ENCODE measurements at regions not wholly inside any gene's neighbourhood (a gene's known extent, or its start where the extent isn't known, plus 50 kb on each side); places are given as distances from the start of the nearest gene placed in this dataset.

DNA sequence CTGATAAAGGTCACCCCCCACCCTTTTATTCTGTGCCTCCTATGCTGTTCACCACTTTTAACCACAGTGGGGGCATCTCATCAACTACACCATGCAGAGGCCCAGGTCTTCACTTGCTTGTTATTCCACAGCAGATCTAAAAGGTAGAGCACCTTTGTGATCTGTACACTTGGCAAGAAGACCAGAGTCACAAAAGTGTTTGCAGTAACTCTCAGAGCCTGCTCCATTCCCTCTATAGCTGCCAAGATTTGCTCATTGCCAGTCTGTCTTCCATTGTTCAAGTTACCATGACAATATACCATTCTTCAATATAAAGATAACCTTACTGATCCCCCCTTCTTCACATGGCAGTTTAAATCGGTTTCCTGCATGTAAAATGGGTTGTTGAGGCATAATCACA, 180.0 kb downstream of the TOX3 start:
- RAD21 ChIA-PET (ENCODE audit: low non-redundant PET in 1 of 2, low total read pairs in 2 of 2, uncharacterized antibody in 2 of 2, unreplicated experiment in 2 of 2): no interaction called here
- Histone ChIP-seq H3K27ac (ENCODE audit: low read depth, low read length) (no peak overlapping the region), H3K9me3 (ENCODE audit: control insufficient read depth in 1 of 2, insufficient read depth in 1 of 2, low read depth in 1 of 2, low read length in 2 of 2) (peaks cover 11 to 24% of the 10 kb centered on the region in 2 experiments; a peak in 2 of 4 replicates), H3K27me3 (ENCODE audit: insufficient read depth, low read length) (no peaks in the 10 kb centered on the region), H3K4me2 (ENCODE audit: low read length) (no peak overlapping the region), H2AFZ (ENCODE audit: low read depth, low read length, poor library complexity, severe bottlenecking) (no peak overlapping the region), H3K9me2 (ENCODE audit: insufficient read depth) (no peaks in the 10 kb centered on the region), H3K9ac (ENCODE audit: low read length) (no peak overlapping the region), H4K20me1 (ENCODE audit: insufficient read depth) (no peaks in the 10 kb centered on the region), H3K36me3 (ENCODE audit: control insufficient read depth in 1 of 2, insufficient read depth in 2 of 2, low read length in 2 of 2) (no peaks in the 10 kb centered on the region), H3K79me2 (ENCODE audit: insufficient read depth, low read length) (no peaks in the 10 kb centered on the region), H3K4me1 (ENCODE audit: control insufficient read depth in 1 of 2, insufficient read depth in 2 of 2, low read length in 2 of 2) (no peaks in the 10 kb centered on the region), H3K4me3 (replicated peaks in 1 of 2; ENCODE audit: low read depth in 1 of 2, low read length in 2 of 2) (no peak overlapping the region)
- POLR2A ChIA-PET: no interaction called here
- intact Hi-C loops (cut with micrococcal nuclease): no loop called here
- BruUV-seq (replicated peaks): no TSS peak
- DNase-seq (ENCODE audit: low read depth, low spot score): no peak
- CTCF ChIA-PET: no interaction called here
- TF ChIP-seq SRF (IDR thresholded peaks at IDR 0.05; ENCODE audit: low read depth): no peak
- no peak for TF ChIP-seq FOSL1 (IDR thresholded peaks at IDR 0.05; ENCODE audit: low read depth)
- TF ChIP-seq, protein P1, sequence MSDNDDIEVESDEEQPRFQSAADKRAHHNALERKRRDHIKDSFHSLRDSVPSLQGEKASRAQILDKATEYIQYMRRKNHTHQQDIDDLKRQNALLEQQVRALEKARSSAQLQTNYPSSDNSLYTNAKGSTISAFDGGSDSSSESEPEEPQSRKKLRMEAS (IDR thresholded peaks at IDR 0.05): no peak
- TF ChIP-seq POLR2A (IDR thresholded peaks at IDR 0.05; ENCODE audit: borderline replicate concordance, extremely low read depth, insufficient read depth, insufficient read length): no peak
- no peak for TF ChIP-seq ELF1 (IDR thresholded peaks at IDR 0.05; ENCODE audit: borderline replicate concordance, low read depth)
- no peak for ATAC-seq

DNA sequence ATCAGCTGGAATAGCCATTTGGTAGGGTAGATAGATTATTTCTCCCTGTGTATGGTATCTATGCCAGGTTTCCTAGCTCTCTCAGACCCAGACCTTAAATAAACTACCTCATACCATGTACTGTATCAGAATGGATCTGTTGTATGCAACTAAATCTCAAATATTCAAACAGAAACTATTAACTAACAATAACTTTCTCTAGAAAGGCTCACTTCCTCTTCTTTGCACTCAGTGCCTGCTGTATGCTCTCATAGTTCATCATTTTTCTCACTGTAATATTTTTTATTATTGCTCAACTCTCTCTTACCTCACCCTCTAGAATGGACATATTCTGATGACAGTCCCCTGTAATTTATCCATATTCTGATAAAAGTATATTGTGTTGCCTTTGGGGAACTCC, 182.4 kb downstream of the TOX3 start:
- Histone ChIP-seq H3K4me3 (replicated peaks in 1 of 2; ENCODE audit: low read depth in 1 of 2, low read length in 2 of 2) (no peak overlapping the region), H3K27ac (ENCODE audit: low read depth, low read length) (no peak overlapping the region), H3K4me1 (ENCODE audit: control insufficient read depth in 1 of 2, insufficient read depth in 2 of 2, low read length in 2 of 2) (no peaks in the 10 kb centered on the region), H4K20me1 (ENCODE audit: insufficient read depth) (no peaks in the 10 kb centered on the region), H3K9ac (ENCODE audit: low read length) (no peak overlapping the region), H3K27me3 (ENCODE audit: insufficient read depth, low read length) (no peaks in the 10 kb centered on the region), H3K4me2 (ENCODE audit: low read length) (no peak overlapping the region), H3K36me3 (ENCODE audit: control insufficient read depth in 1 of 2, insufficient read depth in 2 of 2, low read length in 2 of 2) (no peaks in the 10 kb centered on the region), H3K9me3 (ENCODE audit: control insufficient read depth in 1 of 2, insufficient read depth in 1 of 2, low read depth in 1 of 2, low read length in 2 of 2) (peaks cover 11 to 27% of the 10 kb centered on the region in 2 experiments; a peak in 2 of 4 replicates), H2AFZ (ENCODE audit: low read depth, low read length, poor library complexity, severe bottlenecking) (no peak overlapping the region), H3K79me2 (ENCODE audit: insufficient read depth, low read length) (no peaks in the 10 kb centered on the region), H3K9me2 (ENCODE audit: insufficient read depth) (no peaks in the 10 kb centered on the region)
- BruUV-seq (replicated peaks): no TSS peak
- CTCF ChIA-PET: no interaction called here
- DNase-seq (ENCODE audit: low read depth, low spot score) (no peak), ATAC-seq (no peak)
- TF ChIP-seq CBX3 (IDR thresholded peaks at IDR 0.05; ENCODE audit: low read depth): no peak
- no peak for TF ChIP-seq EGR1 (IDR thresholded peaks at IDR 0.05; ENCODE audit: low read depth)
- TF ChIP-seq REST (IDR thresholded peaks at IDR 0.05; ENCODE audit: low read depth): no peak
- TF ChIP-seq FOSL1 (IDR thresholded peaks at IDR 0.05; ENCODE audit: low read depth): no peak
- RAD21 ChIA-PET (ENCODE audit: low non-redundant PET in 1 of 2, low total read pairs in 2 of 2, uncharacterized antibody in 2 of 2, unreplicated experiment in 2 of 2): no interaction called here
- POLR2A ChIA-PET: no interaction called here
- intact Hi-C loops (cut with micrococcal nuclease): no loop called here
